ENCODE measurements at regions not wholly inside any gene's neighbourhood (a gene's known extent, or its start where the extent isn't known, plus 50 kb on each side); places are given as distances from the start of the nearest gene placed in this dataset.

DNA sequence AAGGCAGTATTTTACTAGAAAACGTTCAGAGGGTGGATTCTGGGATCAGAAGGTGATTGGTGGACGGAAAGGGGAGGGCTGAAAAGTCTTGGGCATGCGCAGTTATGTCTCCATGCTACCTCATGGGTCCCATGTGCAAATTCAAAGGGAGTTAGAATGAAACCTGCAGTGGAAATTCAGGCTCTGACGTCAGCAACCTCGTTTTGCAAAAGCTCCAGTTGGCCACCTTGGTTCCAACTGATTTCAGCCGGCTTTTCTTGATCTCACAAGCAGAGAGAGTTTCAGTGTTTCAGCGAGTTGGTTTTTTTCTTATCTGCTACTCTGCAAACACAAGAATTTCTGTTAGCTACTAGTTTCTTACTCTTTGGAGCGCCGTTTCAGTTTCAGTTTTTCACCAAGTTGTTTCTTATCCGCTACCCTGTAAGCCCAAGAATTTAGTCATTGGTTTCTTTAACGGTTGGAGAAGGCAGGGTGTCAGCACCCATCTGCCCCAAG lies 69.8 kb upstream of the PGBD5 start:
- TF ChIP-seq CTCF (IDR thresholded peaks at IDR 0.05) (no peak), POLR2A (IDR thresholded peaks at IDR 0.05) (no peak)
